Osteoblast (primary cell): ENCODE measurements at regions not wholly inside any gene's neighbourhood (a gene's known extent, or its start where the extent isn't known, plus 50 kb on each side); places are given as distances from the start of the nearest gene placed in this dataset.
A peak's percentile ranks its signal among the peaks of the same experiment; 100 is the strongest.

Source experiments
- DNase-seq: peaks from one replicate; pipeline ENCODE4 v3.0.0; 2011; ENCODE audit warnings: low spot score, mixed read lengths; ENCODE audit not compliant: insufficient read length; ENCODE audit errors: missing footprints
- H2AFZ ChIP-seq: 2 replicates; pipeline ENCODE4 v1.6.0; 2011; ENCODE audit warnings: mild to moderate bottlenecking, low read length
- H3K27ac ChIP-seq: 2 replicates; pipeline ENCODE4 v1.5.1; 2011; ENCODE audit warnings: mild to moderate bottlenecking, low read depth, low read length, moderate library complexity
- H3K27me3 ChIP-seq: 2 replicates; pipeline ENCODE4 v1.6.0; 2012; ENCODE audit warnings: mild to moderate bottlenecking, control low read depth, inconsistent platforms, low read length, moderate library complexity; ENCODE audit not compliant: insufficient read depth
- H3K36me3 ChIP-seq: 2 replicates; pipeline ENCODE4 v1.5.1; 2011; ENCODE audit warnings: mild to moderate bottlenecking, low read length, control low read depth, moderate library complexity; ENCODE audit not compliant: insufficient read depth
- H3K4me1 ChIP-seq: 2 replicates; pipeline ENCODE4 v1.5.1; 2011; ENCODE audit warnings: mild to moderate bottlenecking, low read length, control low read depth, moderate library complexity; ENCODE audit not compliant: insufficient read depth
- H3K4me2 ChIP-seq: 2 replicates; pipeline ENCODE4 v1.6.0; 2011; ENCODE audit warnings: mild to moderate bottlenecking, low read length; ENCODE audit not compliant: insufficient read depth
- H3K4me3 ChIP-seq: fragments of 200-600 bp; sonication (generic); 3 replicates; pipeline ENCODE4 v1.5.1; 2012; ENCODE audit warnings: mild to moderate bottlenecking, low read length, inconsistent platforms; ENCODE audit not compliant: insufficient read depth
- H3K79me2 ChIP-seq: 2 replicates; pipeline ENCODE4 v1.6.0; 2012; ENCODE audit warnings: mild to moderate bottlenecking, low read length, control low read depth, inconsistent platforms; ENCODE audit not compliant: insufficient read depth
- H3K9me3 ChIP-seq: 2 replicates; pipeline ENCODE4 v1.5.1; 2011; ENCODE audit warnings: low read depth, low read length, control low read depth
- H4K20me1 ChIP-seq: 2 replicates; pipeline ENCODE4 v1.6.0; 2012; ENCODE audit warnings: mild to moderate bottlenecking, low read length, control low read depth; ENCODE audit not compliant: insufficient read depth
- TF ChIP-seq, protein P1 (sequence below): IDR thresholded peaks from 2 replicates; pipeline ENCODE4 v1.5.1; 2011; ENCODE audit warnings: mild to moderate bottlenecking, low read depth, low read length, moderate library complexity; ENCODE audit errors: extremely low read depth

- peaks cover 7% of the 10 kb centered on the region for H3K27me3 ChIP-seq
- H3K36me3 ChIP-seq: no peaks in the 10 kb centered on the region
- H4K20me1 ChIP-seq: no peaks in the 10 kb centered on the region
- no peak overlapping the region for H2AFZ ChIP-seq
- H3K4me1 ChIP-seq: no peaks in the 10 kb centered on the region
- H3K4me2 ChIP-seq: no peak overlapping the region
- no peak overlapping the region for H3K27ac ChIP-seq
- H3K79me2 ChIP-seq: no peaks in the 10 kb centered on the region
- no peak overlapping the region for H3K4me3 ChIP-seq
- peak; percentile 84 for DNase-seq
- H3K9me3 ChIP-seq: no peaks in the 10 kb centered on the region
- TF ChIP-seq, protein P1, sequence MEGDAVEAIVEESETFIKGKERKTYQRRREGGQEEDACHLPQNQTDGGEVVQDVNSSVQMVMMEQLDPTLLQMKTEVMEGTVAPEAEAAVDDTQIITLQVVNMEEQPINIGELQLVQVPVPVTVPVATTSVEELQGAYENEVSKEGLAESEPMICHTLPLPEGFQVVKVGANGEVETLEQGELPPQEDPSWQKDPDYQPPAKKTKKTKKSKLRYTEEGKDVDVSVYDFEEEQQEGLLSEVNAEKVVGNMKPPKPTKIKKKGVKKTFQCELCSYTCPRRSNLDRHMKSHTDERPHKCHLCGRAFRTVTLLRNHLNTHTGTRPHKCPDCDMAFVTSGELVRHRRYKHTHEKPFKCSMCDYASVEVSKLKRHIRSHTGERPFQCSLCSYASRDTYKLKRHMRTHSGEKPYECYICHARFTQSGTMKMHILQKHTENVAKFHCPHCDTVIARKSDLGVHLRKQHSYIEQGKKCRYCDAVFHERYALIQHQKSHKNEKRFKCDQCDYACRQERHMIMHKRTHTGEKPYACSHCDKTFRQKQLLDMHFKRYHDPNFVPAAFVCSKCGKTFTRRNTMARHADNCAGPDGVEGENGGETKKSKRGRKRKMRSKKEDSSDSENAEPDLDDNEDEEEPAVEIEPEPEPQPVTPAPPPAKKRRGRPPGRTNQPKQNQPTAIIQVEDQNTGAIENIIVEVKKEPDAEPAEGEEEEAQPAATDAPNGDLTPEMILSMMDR: peak; percentile 73
Measured at GRCh38 chr12:45130881-45131281, 80.0 kb upstream of the DBX2 start.

DNA sequence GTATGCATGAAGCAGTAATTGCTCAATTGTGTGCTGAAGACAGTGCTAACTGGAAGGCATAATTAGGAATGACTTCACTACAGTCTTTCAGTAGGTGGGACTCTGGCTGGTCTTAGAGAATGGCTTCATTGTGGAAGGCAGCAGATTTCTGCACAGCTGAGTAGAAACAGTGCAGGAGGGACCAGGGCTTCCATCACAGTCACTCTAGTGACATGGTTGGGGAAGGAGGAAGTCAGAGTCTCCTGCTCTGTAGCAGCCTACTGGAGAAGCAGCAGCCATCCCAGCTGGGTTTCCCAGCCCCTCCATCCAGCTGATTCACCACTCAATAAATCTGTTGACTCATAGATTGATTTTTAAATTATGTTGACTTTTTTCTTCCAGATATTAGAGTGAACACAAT lies 80.6 kb upstream of the DBX2 start:
- TF ChIP-seq, protein P1: no peak

GRCh38 chr12:45138609-45139008 lies 77.3 kb upstream of the ANO6 start:
- Histone ChIP-seq H3K79me2 (no peaks in the 10 kb centered on the region), H3K36me3 (no peaks in the 10 kb centered on the region), H4K20me1 (no peaks in the 10 kb centered on the region), H3K27me3 (no peaks in the 10 kb centered on the region), H3K27ac (no peak overlapping the region), H3K4me1 (no peaks in the 10 kb centered on the region), H3K4me2 (no peak overlapping the region), H3K9me3 (no peaks in the 10 kb centered on the region), H3K4me3 (no peak overlapping the region), H2AFZ (no peak overlapping the region)
- TF ChIP-seq, protein P1: no peak
- no peak for DNase-seq

More for the DNA sequence above, 80.6 kb upstream of the DBX2 start:
- Histone ChIP-seq H3K4me2 (no peak overlapping the region), H4K20me1 (no peaks in the 10 kb centered on the region), H3K27me3 (peaks cover 5% of the 10 kb centered on the region), H3K9me3 (no peaks in the 10 kb centered on the region), H3K4me1 (no peaks in the 10 kb centered on the region), H3K36me3 (no peaks in the 10 kb centered on the region), H2AFZ (no peak overlapping the region), H3K4me3 (no peak overlapping the region), H3K79me2 (no peaks in the 10 kb centered on the region), H3K27ac (no peak overlapping the region)
- no peak for DNase-seq

GRCh38 chr12:45148006-45148405 lies 67.9 kb upstream of the ANO6 start:
- Histone ChIP-seq H3K27me3 (no peaks in the 10 kb centered on the region), H3K4me1 (no peaks in the 10 kb centered on the region), H3K27ac (no peak overlapping the region), H3K9me3 (no peaks in the 10 kb centered on the region), H3K79me2 (no peaks in the 10 kb centered on the region), H4K20me1 (no peaks in the 10 kb centered on the region), H3K4me3 (no peak overlapping the region), H3K4me2 (no peak overlapping the region), H3K36me3 (no peaks in the 10 kb centered on the region), H2AFZ (no peak overlapping the region)
- DNase-seq: no peak
- TF ChIP-seq, protein P1: no peak
